ENCODE measurements at regions not wholly inside any gene's neighbourhood (a gene's known extent, or its start where the extent isn't known, plus 50 kb on each side); places are given as distances from the start of the nearest gene placed in this dataset.

DNA sequence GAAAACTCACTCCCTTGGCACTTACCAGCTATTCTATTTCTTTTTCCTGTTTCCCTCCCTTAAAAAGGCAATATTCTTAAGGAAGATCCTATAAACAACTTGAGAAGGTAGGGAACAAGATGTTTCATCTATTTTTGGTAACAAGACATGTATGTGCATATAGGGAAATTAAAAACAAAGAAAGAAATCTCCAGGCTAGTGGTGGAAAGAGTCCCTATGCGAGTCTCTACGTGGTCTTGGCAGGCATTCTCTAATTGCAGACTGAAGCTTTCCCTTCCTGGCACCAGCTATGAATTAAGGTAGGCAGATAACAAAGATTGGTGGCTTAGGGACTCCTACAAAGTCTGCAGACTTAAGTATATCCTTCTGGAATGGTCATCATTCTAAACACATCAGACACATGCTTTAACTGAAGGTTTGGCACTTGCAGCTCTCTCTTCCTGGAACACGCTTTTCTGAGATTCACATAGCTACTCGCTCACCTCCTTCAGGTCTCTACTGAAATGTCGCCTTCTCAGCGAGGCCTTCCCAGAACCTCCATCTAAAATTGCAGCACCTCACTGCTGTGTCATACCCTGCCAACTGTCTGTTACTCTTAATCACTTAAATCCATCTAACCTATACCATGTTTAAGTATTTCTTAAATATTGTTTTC, 336.0 kb downstream of the VGLL3 start:
- Histone ChIP-seq H3K9me2 (replicated peaks; ENCODE audit: insufficient read depth, low read length) (no peaks in the 10 kb centered on the region), H4K20me1 (ENCODE audit: low read depth, low read length) (no peaks in the 10 kb centered on the region), H3K36me3 (ENCODE audit: low read length) (no peaks in the 10 kb centered on the region), H3K4me3 (ENCODE audit: insufficient read depth, low read length, poor library complexity, severe bottlenecking) (no peak overlapping the region), H3F3A (ENCODE audit: insufficient read depth) (no peaks in the 10 kb centered on the region), H3K4me2 (ENCODE audit: low read depth, low read length, poor library complexity, severe bottlenecking) (no peak overlapping the region), H3K27ac (ENCODE audit: low read depth, low read length) (no peak overlapping the region), H3K79me2 (ENCODE audit: insufficient read depth, low read length) (no peaks in the 10 kb centered on the region), H2AFZ (ENCODE audit: low read depth, low read length, severe bottlenecking) (no peak overlapping the region), H3K9ac (ENCODE audit: low read length) (no peak overlapping the region), H3K9me3 (ENCODE audit: insufficient read depth, low read length) (no peaks in the 10 kb centered on the region), H3K27me3 (ENCODE audit: low read length) (no peaks in the 10 kb centered on the region)
- no peak for TF ChIP-seq EZH2phosphoT487 (conservative IDR thresholded peaks at IDR 0.05; ENCODE audit: low read length)
- TF ChIP-seq, protein P1, sequence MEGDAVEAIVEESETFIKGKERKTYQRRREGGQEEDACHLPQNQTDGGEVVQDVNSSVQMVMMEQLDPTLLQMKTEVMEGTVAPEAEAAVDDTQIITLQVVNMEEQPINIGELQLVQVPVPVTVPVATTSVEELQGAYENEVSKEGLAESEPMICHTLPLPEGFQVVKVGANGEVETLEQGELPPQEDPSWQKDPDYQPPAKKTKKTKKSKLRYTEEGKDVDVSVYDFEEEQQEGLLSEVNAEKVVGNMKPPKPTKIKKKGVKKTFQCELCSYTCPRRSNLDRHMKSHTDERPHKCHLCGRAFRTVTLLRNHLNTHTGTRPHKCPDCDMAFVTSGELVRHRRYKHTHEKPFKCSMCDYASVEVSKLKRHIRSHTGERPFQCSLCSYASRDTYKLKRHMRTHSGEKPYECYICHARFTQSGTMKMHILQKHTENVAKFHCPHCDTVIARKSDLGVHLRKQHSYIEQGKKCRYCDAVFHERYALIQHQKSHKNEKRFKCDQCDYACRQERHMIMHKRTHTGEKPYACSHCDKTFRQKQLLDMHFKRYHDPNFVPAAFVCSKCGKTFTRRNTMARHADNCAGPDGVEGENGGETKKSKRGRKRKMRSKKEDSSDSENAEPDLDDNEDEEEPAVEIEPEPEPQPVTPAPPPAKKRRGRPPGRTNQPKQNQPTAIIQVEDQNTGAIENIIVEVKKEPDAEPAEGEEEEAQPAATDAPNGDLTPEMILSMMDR (IDR thresholded peaks at IDR 0.05; ENCODE audit: insufficient read depth, low read length, poor library complexity, severe bottlenecking) = no peak

DNA sequence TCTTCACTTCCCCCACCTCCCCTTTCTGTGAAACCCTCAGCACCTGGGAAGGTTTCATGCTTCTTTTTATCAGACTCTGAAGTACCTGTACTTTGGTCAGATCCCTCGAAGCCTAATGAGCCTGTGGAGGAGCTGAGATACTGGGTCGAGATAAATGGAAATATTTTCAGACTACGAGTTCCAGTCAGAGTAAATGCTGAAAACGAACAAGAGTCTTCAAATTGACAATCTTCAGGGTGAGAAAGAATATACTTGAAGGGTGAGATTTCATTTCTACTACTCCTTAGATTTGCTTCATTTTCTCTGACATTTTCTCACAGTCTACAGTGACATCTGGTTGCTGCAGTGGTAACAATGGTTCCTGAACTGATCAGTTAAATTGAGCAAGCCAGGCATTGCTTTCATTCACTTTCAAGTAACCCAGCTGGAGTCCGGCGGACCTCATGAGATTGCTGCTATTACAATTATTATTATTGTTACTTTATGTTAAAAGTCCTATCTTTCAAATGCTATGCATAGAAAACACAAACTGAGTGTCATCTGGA, 337.2 kb downstream of the VGLL3 start:
- no peak overlapping the region for H3K27ac ChIP-seq (ENCODE audit: low read depth, low read length)
- no peaks in the 10 kb centered on the region for H3K79me2 ChIP-seq (ENCODE audit: insufficient read depth, low read length)
- no peak overlapping the region for H3K4me2 ChIP-seq (ENCODE audit: low read depth, low read length, poor library complexity, severe bottlenecking)
- H3K9me3 ChIP-seq (ENCODE audit: insufficient read depth, low read length) = no peaks in the 10 kb centered on the region
- H3F3A ChIP-seq (ENCODE audit: insufficient read depth) = no peaks in the 10 kb centered on the region
- TF ChIP-seq EZH2phosphoT487 (conservative IDR thresholded peaks at IDR 0.05; ENCODE audit: low read length) = no peak
- no peaks in the 10 kb centered on the region for H3K9me2 ChIP-seq (replicated peaks; ENCODE audit: insufficient read depth, low read length)
- H4K20me1 ChIP-seq (ENCODE audit: low read depth, low read length) = no peaks in the 10 kb centered on the region
- H3K4me3 ChIP-seq (ENCODE audit: insufficient read depth, low read length, poor library complexity, severe bottlenecking) = no peak overlapping the region
- no peaks in the 10 kb centered on the region for H3K27me3 ChIP-seq (ENCODE audit: low read length)
- H2AFZ ChIP-seq (ENCODE audit: low read depth, low read length, severe bottlenecking) = no peak overlapping the region
- no peak overlapping the region for H3K9ac ChIP-seq (ENCODE audit: low read length)
- no peaks in the 10 kb centered on the region for H3K36me3 ChIP-seq (ENCODE audit: low read length)

DNA sequence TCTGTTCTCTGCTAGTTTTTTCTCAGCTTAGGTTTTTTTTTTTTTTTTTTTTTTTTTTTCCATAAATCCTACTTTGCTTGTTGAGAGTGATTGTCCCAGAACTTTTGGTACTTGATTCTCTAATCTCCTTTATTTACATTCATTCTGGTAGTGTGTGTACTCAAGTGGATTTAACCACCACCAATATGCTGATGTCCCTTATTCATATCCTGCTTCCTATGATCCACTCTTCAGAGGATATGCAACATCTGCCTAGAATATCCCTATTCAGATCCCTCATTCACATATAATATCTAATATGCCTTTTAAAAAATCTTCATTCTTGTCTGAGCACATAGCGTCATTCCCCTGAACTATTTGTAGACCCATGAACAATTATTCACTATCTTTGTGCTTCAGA, 342.9 kb downstream of the VGLL3 start:
- no peaks in the 10 kb centered on the region for H3K9me2 ChIP-seq (replicated peaks; ENCODE audit: insufficient read depth, low read length)
- H4K20me1 ChIP-seq (ENCODE audit: low read depth, low read length) = no peaks in the 10 kb centered on the region
- H3K27me3 ChIP-seq (ENCODE audit: low read length) = no peaks in the 10 kb centered on the region
- no peaks in the 10 kb centered on the region for H3F3A ChIP-seq (ENCODE audit: insufficient read depth)
- TF ChIP-seq, protein P1 (IDR thresholded peaks at IDR 0.05; ENCODE audit: insufficient read depth, low read length, poor library complexity, severe bottlenecking) = no peak
- TF ChIP-seq EZH2phosphoT487 (conservative IDR thresholded peaks at IDR 0.05; ENCODE audit: low read length) = no peak
- no peak overlapping the region for H2AFZ ChIP-seq (ENCODE audit: low read depth, low read length, severe bottlenecking)
- no peak overlapping the region for H3K27ac ChIP-seq (ENCODE audit: low read depth, low read length)
- H3K36me3 ChIP-seq (ENCODE audit: low read length) = no peaks in the 10 kb centered on the region
- H3K9me3 ChIP-seq (ENCODE audit: insufficient read depth, low read length) = no peaks in the 10 kb centered on the region
- H3K9ac ChIP-seq (ENCODE audit: low read length) = no peak overlapping the region
- H3K4me2 ChIP-seq (ENCODE audit: low read depth, low read length, poor library complexity, severe bottlenecking) = no peak overlapping the region
- H3K79me2 ChIP-seq (ENCODE audit: insufficient read depth, low read length) = no peaks in the 10 kb centered on the region
- no peak overlapping the region for H3K4me3 ChIP-seq (ENCODE audit: insufficient read depth, low read length, poor library complexity, severe bottlenecking)

DNA sequence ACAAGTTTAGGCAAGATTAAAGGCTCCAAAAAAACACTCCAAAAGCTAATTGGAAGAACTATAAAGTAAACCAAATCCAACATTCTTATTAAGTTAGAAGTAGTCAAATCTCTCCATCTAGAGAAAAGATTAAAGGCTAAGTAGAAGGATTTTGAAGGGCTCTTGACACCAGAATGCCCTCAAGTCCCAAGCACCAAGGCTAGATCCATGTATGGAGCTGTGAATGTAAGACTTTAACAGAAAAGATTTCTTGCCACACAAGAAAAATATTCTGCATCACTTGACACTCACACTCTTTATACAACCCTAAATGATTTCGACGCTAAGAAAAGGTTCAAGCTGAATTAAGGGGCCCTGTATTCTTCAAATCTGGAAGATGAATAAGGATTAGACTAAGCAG, 345.2 kb downstream of the VGLL3 start:
- no peaks in the 10 kb centered on the region for H4K20me1 ChIP-seq (ENCODE audit: low read depth, low read length)
- no peaks in the 10 kb centered on the region for H3K9me3 ChIP-seq (ENCODE audit: insufficient read depth, low read length)
- no peaks in the 10 kb centered on the region for H3K27me3 ChIP-seq (ENCODE audit: low read length)
- no peaks in the 10 kb centered on the region for H3K9me2 ChIP-seq (replicated peaks; ENCODE audit: insufficient read depth, low read length)
- no peak overlapping the region for H3K4me2 ChIP-seq (ENCODE audit: low read depth, low read length, poor library complexity, severe bottlenecking)
- H3K27ac ChIP-seq (ENCODE audit: low read depth, low read length) = no peak overlapping the region
- H2AFZ ChIP-seq (ENCODE audit: low read depth, low read length, severe bottlenecking) = no peak overlapping the region
- H3K36me3 ChIP-seq (ENCODE audit: low read length) = no peaks in the 10 kb centered on the region
- TF ChIP-seq, protein P1 (IDR thresholded peaks at IDR 0.05; ENCODE audit: insufficient read depth, low read length, poor library complexity, severe bottlenecking) = no peak
- no peak for TF ChIP-seq EZH2phosphoT487 (conservative IDR thresholded peaks at IDR 0.05; ENCODE audit: low read length)
- H3F3A ChIP-seq (ENCODE audit: insufficient read depth) = no peaks in the 10 kb centered on the region
- no peak overlapping the region for H3K4me3 ChIP-seq (ENCODE audit: insufficient read depth, low read length, poor library complexity, severe bottlenecking)
- H3K79me2 ChIP-seq (ENCODE audit: insufficient read depth, low read length) = no peaks in the 10 kb centered on the region
- H3K9ac ChIP-seq (ENCODE audit: low read length) = no peak overlapping the region
